GM19395 (cell line): ENCODE measurements at regions not wholly inside any gene's neighbourhood (a gene's known extent, or its start where the extent isn't known, plus 50 kb on each side); places are given as distances from the start of the nearest gene placed in this dataset.
A peak's percentile ranks its signal among the peaks of the same experiment; 100 is the strongest.

Source experiments
- ATAC-seq: cut with Tn5 transposase; IDR thresholded peaks from one replicate; pipeline ENCODE4 v1.9.1; 2021; ENCODE audit warnings: mild to moderate bottlenecking, moderate library complexity; ENCODE audit not compliant: unreplicated experiment

GRCh38 chr10:4070921-4071660, 286.1 kb upstream of the KLF6 start:
- no peak for ATAC-seq

GRCh38 chr10:4070184-4070583, 285.2 kb upstream of the KLF6 start:
- ATAC-seq: no peak

- ATAC-seq: no peak
Measured at GRCh38 chr10:4069491-4069890, 284.5 kb upstream of the KLF6 start.

GRCh38 chr10:4068629-4069028, 283.6 kb upstream of the KLF6 start:
- ATAC-seq: no peak

- ATAC-seq: peak; percentile 20
Measured at GRCh38 chr10:4067931-4068561, 283.0 kb upstream of the KLF6 start.

GRCh38 chr10:4067531-4067930, 282.5 kb upstream of the KLF6 start:
- ATAC-seq: peak; percentile 71

- no peak for ATAC-seq
Measured at GRCh38 chr10:4066581-4067390, 281.8 kb upstream of the KLF6 start.

- ATAC-seq: no peak
Measured at GRCh38 chr10:4064489-4064888, 279.5 kb upstream of the KLF6 start.

- no peak for ATAC-seq
Measured at GRCh38 chr10:4063717-4064116, 278.7 kb upstream of the KLF6 start.

GRCh38 chr10:4062751-4063150, 277.7 kb upstream of the KLF6 start:
- ATAC-seq: no peak

GRCh38 chr10:4062072-4062471, 277.1 kb upstream of the KLF6 start:
- no peak for ATAC-seq

GRCh38 chr10:4061441-4061951, 276.5 kb upstream of the KLF6 start:
- no peak for ATAC-seq

GRCh38 chr10:4059471-4060138, 274.6 kb upstream of the KLF6 start:
- ATAC-seq: no peak

- no peak for ATAC-seq
Measured at GRCh38 chr10:4058514-4059029, 273.6 kb upstream of the KLF6 start.

GRCh38 chr10:4057725-4058513, 272.9 kb upstream of the KLF6 start:
- no peak for ATAC-seq

- ATAC-seq: no peak
Measured at GRCh38 chr10:4057021-4057420, 272.0 kb upstream of the KLF6 start.

- no peak for ATAC-seq
Measured at GRCh38 chr10:4054656-4055435, 269.8 kb upstream of the KLF6 start.

GRCh38 chr10:4053940-4054339, 268.9 kb upstream of the KLF6 start:
- ATAC-seq: no peak

GRCh38 chr10:4051641-4052151, 266.7 kb upstream of the KLF6 start:
- ATAC-seq: no peak
